GM19351 (cell line): ENCODE measurements at regions not wholly inside any gene's neighbourhood (a gene's known extent, or its start where the extent isn't known, plus 50 kb on each side); places are given as distances from the start of the nearest gene placed in this dataset.
"Not testable (repeated sequence)": the region's sequence is repeated elsewhere in the genome, so short reads cannot be mapped to it uniquely, and the experiment has no call there.

ENCODE experiments used
- ATAC-seq: cut with Tn5 transposase; IDR thresholded peaks from one replicate; pipeline ENCODE4 v1.9.1; 2021; ENCODE audit warnings: mild to moderate bottlenecking, moderate library complexity; ENCODE audit not compliant: unreplicated experiment

GRCh38 chr16:80263181-80263823, 277.5 kb upstream of the DYNLRB2 start:
- no peak for ATAC-seq

GRCh38 chr16:80260906-80261311, 279.9 kb upstream of the DYNLRB2 start:
- no peak for ATAC-seq

- ATAC-seq = no peak
Observed at GRCh38 chr16:80259290-80259805, 281.4 kb upstream of the DYNLRB2 start.

GRCh38 chr16:80258407-80258806, 282.4 kb upstream of the DYNLRB2 start:
- no peak for ATAC-seq

GRCh38 chr16:80254970-80255369, 285.8 kb upstream of the DYNLRB2 start:
- ATAC-seq = no peak

GRCh38 chr16:80253741-80254140, 287.1 kb upstream of the DYNLRB2 start:
- ATAC-seq = no peak

GRCh38 chr16:80250381-80250780, 290.4 kb upstream of the DYNLRB2 start:
- no peak for ATAC-seq

- ATAC-seq = not testable (repeated sequence)
Observed at GRCh38 chr16:80243303-80243702, 297.5 kb upstream of the DYNLRB2 start.

GRCh38 chr16:80242279-80242678, 298.5 kb upstream of the DYNLRB2 start:
- not testable (repeated sequence) for ATAC-seq

- no peak for ATAC-seq
Observed at GRCh38 chr16:80233097-80233835, 307.5 kb upstream of the DYNLRB2 start.

- peak; percentile 95 for ATAC-seq
Observed at GRCh38 chr16:80231888-80232287, 308.9 kb upstream of the DYNLRB2 start.

- no peak for ATAC-seq
Observed at GRCh38 chr16:80231121-80231520, 309.7 kb upstream of the DYNLRB2 start.

- no peak for ATAC-seq
Observed at GRCh38 chr16:80230328-80231120, 310.3 kb upstream of the DYNLRB2 start.

GRCh38 chr16:80226499-80226898, 314.3 kb upstream of the DYNLRB2 start:
- ATAC-seq = no peak

- ATAC-seq = no peak
Observed at GRCh38 chr16:80210787-80211186, 330.0 kb upstream of the DYNLRB2 start.

- ATAC-seq = no peak
Observed at GRCh38 chr16:80208743-80209142, 332.1 kb upstream of the DYNLRB2 start.

GRCh38 chr16:80208015-80208414, 332.8 kb upstream of the DYNLRB2 start:
- ATAC-seq = no peak

- no peak for ATAC-seq
Observed at GRCh38 chr16:80203821-80204220, 337.0 kb upstream of the DYNLRB2 start.

- no peak for ATAC-seq
Observed at GRCh38 chr16:80202831-80203413, 337.9 kb upstream of the DYNLRB2 start.

- ATAC-seq = no peak
Observed at GRCh38 chr16:80200079-80200478, 340.7 kb upstream of the DYNLRB2 start.

- no peak for ATAC-seq
Observed at GRCh38 chr16:80199614-80200013, 341.2 kb upstream of the DYNLRB2 start.
